ENCODE measurements at regions not wholly inside any gene's neighbourhood (a gene's known extent, or its start where the extent isn't known, plus 50 kb on each side); places are given as distances from the start of the nearest gene placed in this dataset.

GRCh38 chr10:8752146-8752843 lies 697.8 kb downstream of the GATA3 start:
- Histone ChIP-seq H3K9me3 (ENCODE audit: control insufficient read depth, low read length) (no peaks in the 10 kb centered on the region), H3K4me1 (ENCODE audit: control insufficient read depth, insufficient read depth, low read length, poor library complexity, severe bottlenecking) (no peaks in the 10 kb centered on the region), H3K27ac (ENCODE audit: low read depth, low read length, severe bottlenecking) (no peak overlapping the region), H3K4me3 (ENCODE audit: extremely low read depth, insufficient read depth, low read length, poor library complexity, severe bottlenecking) (no peak overlapping the region), H3K36me3 (ENCODE audit: control insufficient read depth, insufficient read depth, low read length) (no peaks in the 10 kb centered on the region)
- 78 to 81% methylated on average over 4 of the region's 7 CpGs for WGBS, 2 experiments (ENCODE audit: insufficient coverage in 2 of 2)

GRCh38 chr10:8758029-8758428 lies 703.5 kb downstream of the GATA3 start:
- WGBS, 2 experiments (ENCODE audit: insufficient coverage in 2 of 2) = 66 to 96% methylated on average over 2 to 4 of the region's 4 CpGs
- Histone ChIP-seq H3K27ac (ENCODE audit: low read depth, low read length, severe bottlenecking) (no peak overlapping the region), H3K4me1 (ENCODE audit: control insufficient read depth, insufficient read depth, low read length, poor library complexity, severe bottlenecking) (no peaks in the 10 kb centered on the region), H3K4me3 (ENCODE audit: extremely low read depth, insufficient read depth, low read length, poor library complexity, severe bottlenecking) (no peak overlapping the region), H3K36me3 (ENCODE audit: control insufficient read depth, insufficient read depth, low read length) (no peaks in the 10 kb centered on the region), H3K9me3 (ENCODE audit: control insufficient read depth, low read length) (no peaks in the 10 kb centered on the region)

GRCh38 chr10:8766899-8767298 lies 712.4 kb downstream of the GATA3 start:
- Histone ChIP-seq H3K9me3 (ENCODE audit: control insufficient read depth, low read length) (no peaks in the 10 kb centered on the region), H3K36me3 (ENCODE audit: control insufficient read depth, insufficient read depth, low read length) (no peaks in the 10 kb centered on the region), H3K27ac (ENCODE audit: low read depth, low read length, severe bottlenecking) (no peak overlapping the region), H3K4me1 (ENCODE audit: control insufficient read depth, insufficient read depth, low read length, poor library complexity, severe bottlenecking) (no peaks in the 10 kb centered on the region), H3K4me3 (ENCODE audit: extremely low read depth, insufficient read depth, low read length, poor library complexity, severe bottlenecking) (no peak overlapping the region)
- WGBS, 2 experiments (ENCODE audit: insufficient coverage in 2 of 2) = no CpG with 5 or more reads among the region's 4 CpGs

GRCh38 chr10:8767591-8767990 lies 713.1 kb downstream of the GATA3 start:
- Histone ChIP-seq H3K36me3 (ENCODE audit: control insufficient read depth, insufficient read depth, low read length) (no peaks in the 10 kb centered on the region), H3K9me3 (ENCODE audit: control insufficient read depth, low read length) (no peaks in the 10 kb centered on the region), H3K4me1 (ENCODE audit: control insufficient read depth, insufficient read depth, low read length, poor library complexity, severe bottlenecking) (no peaks in the 10 kb centered on the region), H3K27ac (ENCODE audit: low read depth, low read length, severe bottlenecking) (no peak overlapping the region), H3K4me3 (ENCODE audit: extremely low read depth, insufficient read depth, low read length, poor library complexity, severe bottlenecking) (no peak overlapping the region)
- WGBS, 2 experiments (ENCODE audit: insufficient coverage in 2 of 2) = 73 to 93% methylated on average over 2 to 3 of the region's 5 CpGs

- H3K4me1 ChIP-seq (ENCODE audit: control insufficient read depth, insufficient read depth, low read length, poor library complexity, severe bottlenecking) = no peaks in the 10 kb centered on the region
- H3K4me3 ChIP-seq (ENCODE audit: extremely low read depth, insufficient read depth, low read length, poor library complexity, severe bottlenecking) = no peak overlapping the region
- no peak overlapping the region for H3K27ac ChIP-seq (ENCODE audit: low read depth, low read length, severe bottlenecking)
- H3K9me3 ChIP-seq (ENCODE audit: control insufficient read depth, low read length) = no peaks in the 10 kb centered on the region
- no peaks in the 10 kb centered on the region for H3K36me3 ChIP-seq (ENCODE audit: control insufficient read depth, insufficient read depth, low read length)
These were observed 713.9 kb downstream of the GATA3 start for GRCh38 chr10:8768341-8768740.

GRCh38 chr10:8768852-8769251 lies 714.4 kb downstream of the GATA3 start:
- H3K4me1 ChIP-seq (ENCODE audit: control insufficient read depth, insufficient read depth, low read length, poor library complexity, severe bottlenecking) = no peaks in the 10 kb centered on the region
- no peak overlapping the region for H3K4me3 ChIP-seq (ENCODE audit: extremely low read depth, insufficient read depth, low read length, poor library complexity, severe bottlenecking)
- H3K9me3 ChIP-seq (ENCODE audit: control insufficient read depth, low read length) = no peaks in the 10 kb centered on the region
- WGBS, 2 experiments (ENCODE audit: insufficient coverage in 2 of 2) = no CpG with 5 or more reads among the region's 3 CpGs
- no peak overlapping the region for H3K27ac ChIP-seq (ENCODE audit: low read depth, low read length, severe bottlenecking)
- H3K36me3 ChIP-seq (ENCODE audit: control insufficient read depth, insufficient read depth, low read length) = no peaks in the 10 kb centered on the region

GRCh38 chr10:8776926-8777622 lies 722.6 kb downstream of the GATA3 start:
- no peak overlapping the region for H3K27ac ChIP-seq (ENCODE audit: low read depth, low read length, severe bottlenecking)
- 71 to 90% methylated on average over 2 of the region's 3 CpGs for WGBS, 2 experiments (ENCODE audit: insufficient coverage in 2 of 2)

GRCh38 chr10:8778713-8779112 lies 724.2 kb downstream of the GATA3 start:
- WGBS, 2 experiments (ENCODE audit: insufficient coverage in 2 of 2) = 86 to 100% methylated on average over 1 to 2 of the region's 3 CpGs
- H3K4me1 ChIP-seq (ENCODE audit: control insufficient read depth, insufficient read depth, low read length, poor library complexity, severe bottlenecking) = no peaks in the 10 kb centered on the region
- no peaks in the 10 kb centered on the region for H3K36me3 ChIP-seq (ENCODE audit: control insufficient read depth, insufficient read depth, low read length)

More at GRCh38 chr10:8776926-8777622, 722.6 kb downstream of the GATA3 start:
- Histone ChIP-seq H3K4me3 (ENCODE audit: extremely low read depth, insufficient read depth, low read length, poor library complexity, severe bottlenecking) (no peak overlapping the region), H3K36me3 (ENCODE audit: control insufficient read depth, insufficient read depth, low read length) (no peaks in the 10 kb centered on the region), H3K4me1 (ENCODE audit: control insufficient read depth, insufficient read depth, low read length, poor library complexity, severe bottlenecking) (no peaks in the 10 kb centered on the region), H3K9me3 (ENCODE audit: control insufficient read depth, low read length) (no peaks in the 10 kb centered on the region)

GRCh38 chr10:8787649-8788048 lies 733.2 kb downstream of the GATA3 start:
- H3K4me1 ChIP-seq (ENCODE audit: control insufficient read depth, insufficient read depth, low read length, poor library complexity, severe bottlenecking) = no peaks in the 10 kb centered on the region

More at GRCh38 chr10:8778713-8779112, 724.2 kb downstream of the GATA3 start:
- no peak overlapping the region for H3K4me3 ChIP-seq (ENCODE audit: extremely low read depth, insufficient read depth, low read length, poor library complexity, severe bottlenecking)
- no peak overlapping the region for H3K27ac ChIP-seq (ENCODE audit: low read depth, low read length, severe bottlenecking)
- no peaks in the 10 kb centered on the region for H3K9me3 ChIP-seq (ENCODE audit: control insufficient read depth, low read length)

GRCh38 chr10:8790390-8790789 lies 735.9 kb downstream of the GATA3 start:
- Histone ChIP-seq H3K4me1 (ENCODE audit: control insufficient read depth, insufficient read depth, low read length, poor library complexity, severe bottlenecking) (no peaks in the 10 kb centered on the region), H3K36me3 (ENCODE audit: control insufficient read depth, insufficient read depth, low read length) (no peaks in the 10 kb centered on the region), H3K4me3 (ENCODE audit: extremely low read depth, insufficient read depth, low read length, poor library complexity, severe bottlenecking) (no peak overlapping the region), H3K9me3 (ENCODE audit: control insufficient read depth, low read length) (peaks cover 5% of the 10 kb centered on the region), H3K27ac (ENCODE audit: low read depth, low read length, severe bottlenecking) (no peak overlapping the region)
- no CpG with 5 or more reads among the region's 1 CpG for WGBS, 2 experiments (ENCODE audit: insufficient coverage in 2 of 2)

More at GRCh38 chr10:8787649-8788048, 733.2 kb downstream of the GATA3 start:
- peaks cover 5% of the 10 kb centered on the region for H3K9me3 ChIP-seq (ENCODE audit: control insufficient read depth, low read length)
- H3K4me3 ChIP-seq (ENCODE audit: extremely low read depth, insufficient read depth, low read length, poor library complexity, severe bottlenecking) = no peak overlapping the region
- H3K27ac ChIP-seq (ENCODE audit: low read depth, low read length, severe bottlenecking) = no peak overlapping the region
- H3K36me3 ChIP-seq (ENCODE audit: control insufficient read depth, insufficient read depth, low read length) = no peaks in the 10 kb centered on the region

GRCh38 chr10:8794860-8795259 lies 740.4 kb downstream of the GATA3 start:
- no peaks in the 10 kb centered on the region for H3K9me3 ChIP-seq (ENCODE audit: control insufficient read depth, low read length)
- H3K4me3 ChIP-seq (ENCODE audit: extremely low read depth, insufficient read depth, low read length, poor library complexity, severe bottlenecking) = no peak overlapping the region
- WGBS, 2 experiments (ENCODE audit: insufficient coverage in 2 of 2) = no CpG with 5 or more reads among the region's 2 CpGs
- no peak overlapping the region for H3K27ac ChIP-seq (ENCODE audit: low read depth, low read length, severe bottlenecking)
- no peaks in the 10 kb centered on the region for H3K4me1 ChIP-seq (ENCODE audit: control insufficient read depth, insufficient read depth, low read length, poor library complexity, severe bottlenecking)
- no peaks in the 10 kb centered on the region for H3K36me3 ChIP-seq (ENCODE audit: control insufficient read depth, insufficient read depth, low read length)
